ENCODE measurements at regions not wholly inside any gene's neighbourhood (a gene's known extent, or its start where the extent isn't known, plus 50 kb on each side); places are given as distances from the start of the nearest gene placed in this dataset.

DNA sequence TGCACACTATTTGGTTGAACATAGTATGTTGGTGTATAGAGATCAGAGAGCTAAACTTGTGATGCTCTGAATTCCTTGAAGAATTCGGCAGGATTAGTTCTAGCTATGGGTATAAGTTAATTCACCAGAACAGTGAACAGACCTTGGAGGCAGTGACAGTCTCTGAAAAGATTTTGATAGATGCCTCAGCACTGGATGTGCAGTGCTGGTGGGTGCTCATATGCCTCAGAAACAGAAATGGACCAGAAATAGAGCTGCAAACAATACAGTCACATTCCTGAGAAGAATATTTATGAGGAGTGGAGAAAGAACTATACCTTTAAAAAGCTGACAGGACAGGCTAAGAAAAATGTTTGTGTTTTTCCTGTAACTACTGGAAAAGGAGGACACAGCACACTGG, 747.7 kb downstream of the KCTD16 start:
- no peak for DNase-seq

- no peak for DNase-seq
Measured at GRCh38 chr5:144915452-144915851, 744.8 kb downstream of the KCTD16 start.

GRCh38 chr5:144913661-144914060, 743.0 kb downstream of the KCTD16 start:
- no peak for DNase-seq

GRCh38 chr5:144896473-144896872, 725.8 kb downstream of the KCTD16 start:
- no peak for DNase-seq

DNA sequence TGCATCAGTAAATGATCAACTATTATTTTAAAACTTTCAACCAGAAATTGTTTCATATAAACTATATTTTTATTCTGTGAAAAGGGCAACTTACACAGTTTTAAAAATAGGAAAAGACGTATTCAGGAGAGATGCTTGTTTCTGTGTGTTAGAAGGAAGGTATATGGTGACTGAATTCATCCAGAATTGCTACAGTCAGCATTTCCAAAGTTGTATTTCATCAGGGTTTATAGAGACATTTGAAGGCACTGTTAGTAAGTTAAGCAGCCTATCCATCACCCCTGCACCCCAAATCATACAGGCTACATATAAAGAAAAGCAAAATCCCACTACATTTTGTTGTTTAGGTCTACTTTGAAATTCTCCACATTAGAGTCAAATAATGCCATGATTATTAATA, 716.0 kb downstream of the KCTD16 start:
- no peak for DNase-seq

GRCh38 chr5:144882739-144883283, 712.1 kb downstream of the KCTD16 start:
- no peak for DNase-seq

- DNase-seq = no peak
Measured at GRCh38 chr5:144880513-144880912, 709.8 kb downstream of the KCTD16 start.

DNA sequence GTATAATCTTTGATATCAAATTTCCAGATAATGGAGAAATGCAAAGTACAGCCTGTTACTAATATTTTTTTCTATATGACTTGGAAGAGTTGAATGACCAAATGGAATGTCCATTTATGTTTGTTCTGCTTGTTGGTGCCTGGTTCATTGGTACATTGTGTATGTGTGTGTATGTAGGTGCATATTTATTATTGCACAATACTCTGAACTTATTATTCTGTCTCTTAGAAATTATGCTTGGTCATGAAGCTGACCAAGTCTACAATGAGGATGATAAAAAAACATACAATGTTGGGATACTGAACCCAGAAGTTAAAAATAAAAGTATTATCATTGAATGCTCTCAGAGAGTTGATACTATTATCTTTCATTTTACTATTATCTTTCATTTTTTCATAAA, 706.3 kb downstream of the KCTD16 start:
- no peak for DNase-seq

DNA sequence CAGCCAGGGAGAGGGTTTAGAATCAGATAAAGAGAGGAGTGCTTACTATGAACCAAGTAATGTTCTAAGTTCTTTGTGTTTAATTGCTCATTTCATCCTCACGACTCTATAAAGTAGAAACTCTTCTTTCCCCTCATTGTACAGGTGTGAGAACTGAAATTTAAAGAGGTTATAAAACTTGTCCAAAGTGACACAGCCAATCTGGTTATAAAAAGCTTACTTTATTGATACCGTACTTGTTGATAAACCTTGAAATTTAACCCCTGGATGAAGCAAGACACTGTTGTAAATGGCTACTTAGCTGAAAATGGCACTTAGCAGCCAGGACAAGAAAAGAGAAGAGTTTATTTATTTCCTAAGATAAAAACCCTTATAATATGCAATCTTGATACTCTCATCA, 702.4 kb downstream of the KCTD16 start:
- no peak for DNase-seq

GRCh38 chr5:144864118-144864517, 693.4 kb downstream of the KCTD16 start:
- DNase-seq = no peak

GRCh38 chr5:144857454-144857853, 686.8 kb downstream of the KCTD16 start:
- DNase-seq = no peak

DNA sequence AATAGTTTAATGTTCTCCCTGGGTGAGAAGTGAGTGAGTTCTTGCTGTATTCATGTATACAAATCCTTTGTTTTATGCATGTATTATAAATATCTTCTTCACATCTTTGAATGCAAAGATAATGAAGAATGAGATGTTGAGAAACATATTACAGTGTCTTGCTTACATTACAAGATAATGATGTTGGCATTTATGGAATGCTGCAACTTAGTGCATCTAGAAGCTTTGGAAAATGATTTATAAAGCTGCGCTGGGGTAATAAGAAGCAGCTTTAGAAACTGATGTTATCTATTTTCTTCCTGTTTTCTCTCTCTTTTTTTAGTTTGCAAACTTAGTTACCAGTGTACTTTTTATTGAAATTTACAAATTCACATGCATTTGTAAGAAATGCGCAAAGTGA, 673.4 kb downstream of the KCTD16 start:
- DNase-seq = no peak

DNA sequence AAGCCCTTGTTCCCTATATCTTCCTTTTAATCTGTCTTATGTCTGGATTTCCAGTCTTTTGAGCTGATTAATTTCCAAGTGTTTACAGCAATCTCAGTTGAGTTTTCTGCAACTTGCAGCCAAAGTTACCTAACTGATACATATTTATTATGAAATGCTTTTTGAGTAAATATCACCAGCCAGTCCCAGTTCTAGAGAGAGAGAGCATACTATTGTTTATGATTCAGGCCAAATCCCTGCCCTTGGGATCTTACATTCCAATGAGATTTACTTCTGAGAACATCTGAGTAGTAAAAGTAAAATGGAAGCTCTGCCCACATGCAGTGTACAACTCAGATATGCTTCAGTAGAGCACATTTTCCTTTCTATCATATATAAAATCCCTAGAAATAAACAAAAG, 661.7 kb downstream of the KCTD16 start:
- no peak for DNase-seq

GRCh38 chr5:144831650-144832049, 661.0 kb downstream of the KCTD16 start:
- DNase-seq = no peak

DNA sequence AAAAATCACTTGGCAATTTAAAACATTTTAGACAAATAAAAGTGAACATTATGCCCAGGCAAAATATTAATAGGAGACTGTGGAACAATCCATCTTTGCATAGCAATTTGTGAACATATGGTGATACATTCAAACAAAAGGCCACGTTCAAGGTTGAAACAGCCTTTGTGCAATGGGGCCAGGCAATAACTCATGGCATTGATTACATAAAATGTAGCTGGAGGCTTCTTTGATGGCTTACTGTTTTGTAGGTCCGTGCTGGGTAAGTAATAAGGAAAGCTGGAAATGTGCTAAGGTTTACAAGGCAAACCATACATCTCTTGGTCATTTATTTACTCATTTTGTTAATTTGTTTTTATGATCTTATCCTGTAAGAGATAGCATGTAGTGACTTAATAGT, 651.8 kb downstream of the KCTD16 start:
- no peak for DNase-seq

- no peak for DNase-seq
Measured at GRCh38 chr5:144820278-144820677, 649.6 kb downstream of the KCTD16 start.

DNA sequence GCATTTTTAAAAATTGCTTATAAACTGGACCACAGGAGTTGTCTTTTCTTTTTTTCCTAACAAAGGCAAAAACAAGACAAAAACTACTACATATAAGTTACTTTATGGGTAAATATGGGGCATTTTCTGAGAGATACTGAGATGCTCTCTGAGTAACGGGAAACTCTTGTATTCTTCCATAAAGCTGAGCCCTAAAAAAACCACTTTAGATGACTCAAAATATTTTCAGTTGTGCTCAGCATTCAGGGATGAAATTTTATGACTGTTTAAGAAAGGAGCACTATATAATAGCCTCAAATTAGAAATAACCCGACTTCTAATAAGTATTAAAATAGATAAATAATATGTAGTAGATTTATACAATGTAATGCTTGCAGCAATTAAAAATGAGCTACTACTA, 644.5 kb downstream of the KCTD16 start:
- DNase-seq = no peak

- no peak for DNase-seq
Measured at GRCh38 chr5:144812763-144813162, 642.1 kb downstream of the KCTD16 start.

DNA sequence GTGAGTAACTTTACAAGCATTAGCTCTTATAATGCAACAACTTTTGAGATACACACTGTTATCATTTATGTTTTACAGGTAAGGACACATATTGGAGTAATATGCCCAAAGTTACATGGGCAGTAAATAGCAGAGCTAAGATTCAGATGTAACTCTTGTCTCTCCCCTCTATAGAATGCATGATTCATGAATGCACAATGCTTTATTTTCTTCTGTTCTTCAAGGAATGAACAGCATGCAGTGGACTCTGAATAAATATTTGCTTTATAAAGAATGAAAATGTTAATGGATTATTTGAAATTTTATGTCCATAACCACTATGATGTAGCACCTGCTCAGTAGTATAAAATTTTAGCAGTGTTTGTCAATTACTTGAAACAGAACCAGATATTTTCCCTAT, 629.5 kb downstream of the KCTD16 start:
- DNase-seq = no peak

GRCh38 chr5:144798595-144798994, 627.9 kb downstream of the KCTD16 start:
- no peak for DNase-seq

DNA sequence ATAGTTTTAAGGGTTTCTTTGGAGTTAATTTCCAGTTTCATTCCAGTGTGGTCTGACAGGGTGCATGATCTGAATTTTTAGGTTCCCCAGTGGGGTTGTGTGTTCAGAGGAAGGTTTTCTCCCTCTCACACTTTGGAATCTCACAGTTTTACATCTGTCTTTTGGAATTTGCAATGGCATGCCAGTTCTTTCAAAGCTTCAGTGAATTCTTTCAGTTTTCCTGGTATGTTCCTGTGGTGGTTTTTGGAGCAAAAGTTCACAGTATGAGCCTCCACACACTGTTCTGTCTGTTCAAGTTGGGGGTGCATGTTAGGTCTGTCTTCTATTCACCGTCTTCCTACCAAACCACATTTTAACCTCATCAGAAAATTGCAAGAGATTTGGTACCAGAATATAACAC, 624.2 kb downstream of the KCTD16 start:
- DNase-seq = no peak

- no peak for DNase-seq
Measured at GRCh38 chr5:144788556-144788955, 617.9 kb downstream of the KCTD16 start.

- DNase-seq = no peak
Measured at GRCh38 chr5:144788046-144788445, 617.4 kb downstream of the KCTD16 start.

- no peak for DNase-seq
Measured at GRCh38 chr5:144779368-144779767, 608.7 kb downstream of the KCTD16 start.

GRCh38 chr5:144778561-144778960, 607.9 kb downstream of the KCTD16 start:
- no peak for DNase-seq

GRCh38 chr5:144774197-144774596, 603.5 kb downstream of the KCTD16 start:
- no peak for DNase-seq

Data from bone marrow (tissue), 2 donors.